GM12873 (cell line): ENCODE measurements at regions not wholly inside any gene's neighbourhood (a gene's known extent, or its start where the extent isn't known, plus 50 kb on each side); places are given as distances from the start of the nearest gene placed in this dataset.

Experiments
- TF ChIP-seq, protein P1 (sequence below): IDR thresholded peaks from 2 replicates; pipeline ENCODE4 v1.5.1; 2012; ENCODE audit warnings: low read depth, mild to moderate bottlenecking, moderate library complexity, low read length, control low read depth; ENCODE audit not compliant: insufficient read depth; ENCODE audit errors: missing control alignments

DNA sequence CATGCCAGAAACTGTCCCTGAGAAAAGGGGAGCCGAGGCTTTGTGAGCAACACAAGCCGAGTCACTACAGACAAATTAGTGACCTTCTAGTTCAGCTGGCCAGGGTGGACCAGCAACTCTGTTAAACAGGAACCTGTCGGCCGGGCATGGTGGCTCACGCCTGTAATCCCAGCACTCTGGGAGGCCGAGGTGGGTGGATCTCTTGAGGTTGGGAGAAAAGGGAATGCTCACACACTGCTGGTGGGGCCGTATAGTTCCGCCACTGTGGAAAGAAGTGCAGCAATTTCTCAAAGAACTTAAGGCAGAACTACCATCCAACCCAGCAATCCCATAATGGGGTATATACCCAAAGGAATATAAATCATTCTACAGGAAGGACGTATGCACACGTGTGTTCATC lies 67.8 kb downstream of the C16orf95 start:
- TF ChIP-seq, protein P1, sequence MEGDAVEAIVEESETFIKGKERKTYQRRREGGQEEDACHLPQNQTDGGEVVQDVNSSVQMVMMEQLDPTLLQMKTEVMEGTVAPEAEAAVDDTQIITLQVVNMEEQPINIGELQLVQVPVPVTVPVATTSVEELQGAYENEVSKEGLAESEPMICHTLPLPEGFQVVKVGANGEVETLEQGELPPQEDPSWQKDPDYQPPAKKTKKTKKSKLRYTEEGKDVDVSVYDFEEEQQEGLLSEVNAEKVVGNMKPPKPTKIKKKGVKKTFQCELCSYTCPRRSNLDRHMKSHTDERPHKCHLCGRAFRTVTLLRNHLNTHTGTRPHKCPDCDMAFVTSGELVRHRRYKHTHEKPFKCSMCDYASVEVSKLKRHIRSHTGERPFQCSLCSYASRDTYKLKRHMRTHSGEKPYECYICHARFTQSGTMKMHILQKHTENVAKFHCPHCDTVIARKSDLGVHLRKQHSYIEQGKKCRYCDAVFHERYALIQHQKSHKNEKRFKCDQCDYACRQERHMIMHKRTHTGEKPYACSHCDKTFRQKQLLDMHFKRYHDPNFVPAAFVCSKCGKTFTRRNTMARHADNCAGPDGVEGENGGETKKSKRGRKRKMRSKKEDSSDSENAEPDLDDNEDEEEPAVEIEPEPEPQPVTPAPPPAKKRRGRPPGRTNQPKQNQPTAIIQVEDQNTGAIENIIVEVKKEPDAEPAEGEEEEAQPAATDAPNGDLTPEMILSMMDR: no peak

DNA sequence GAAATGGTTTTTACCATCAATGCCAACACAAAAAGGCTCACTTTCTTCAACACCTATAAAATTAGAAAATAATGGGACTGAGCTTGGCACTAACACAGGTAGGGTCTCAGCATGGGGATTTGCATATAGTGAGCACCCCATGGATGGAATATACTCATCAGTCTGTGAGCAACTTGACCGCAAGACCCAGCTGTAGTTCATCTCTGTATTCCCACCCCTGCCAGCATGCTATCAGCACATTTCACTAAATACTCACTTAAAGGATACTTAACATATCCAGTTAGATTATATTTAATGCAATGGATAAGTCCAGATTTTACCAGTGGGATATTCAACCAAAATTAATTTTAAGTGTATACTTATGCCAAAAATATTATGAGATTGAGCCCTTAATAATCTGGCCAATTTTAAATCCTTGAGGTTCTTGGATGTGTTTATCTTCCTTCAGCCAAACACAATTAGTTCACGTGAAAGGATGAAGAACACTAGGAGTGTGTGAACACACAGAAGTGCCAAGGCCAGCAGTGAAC lies 66.7 kb downstream of the C16orf95 start:
- TF ChIP-seq, protein P1: no peak

DNA sequence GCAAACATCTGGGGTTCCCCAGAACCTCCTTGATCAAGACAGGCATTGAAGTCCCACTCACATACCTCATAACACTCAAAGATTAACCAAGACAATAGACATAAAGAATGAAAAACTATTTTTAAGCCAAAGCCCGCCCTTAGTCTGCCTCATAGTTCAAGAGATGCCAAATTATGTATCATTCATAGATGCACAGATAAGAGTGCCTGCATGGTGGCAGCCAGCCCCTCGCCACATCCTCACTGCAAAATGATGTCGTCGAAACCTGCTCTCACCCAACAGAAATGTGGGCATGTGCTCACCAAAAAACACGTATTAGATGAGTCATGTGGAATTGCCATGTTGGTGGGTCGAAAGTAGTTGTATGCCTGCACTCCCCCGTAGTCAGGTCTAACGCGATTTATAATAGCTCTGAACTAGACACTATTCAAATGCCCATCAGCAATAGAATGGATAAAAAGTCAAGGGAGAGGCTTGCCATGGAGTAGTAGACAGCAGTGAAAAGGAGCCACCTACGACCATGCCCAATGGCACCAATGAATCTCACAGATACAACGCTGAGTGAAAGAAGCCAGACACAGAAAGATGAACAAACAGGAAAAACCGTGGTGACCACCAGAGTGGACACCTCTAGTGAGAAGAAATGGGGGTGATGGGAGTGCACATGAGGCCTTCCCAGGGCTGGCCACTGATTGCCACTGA lies 64.8 kb downstream of the C16orf95 start:
- TF ChIP-seq, protein P1: no peak
